ENCODE measurements at regions not wholly inside any gene's neighbourhood (a gene's known extent, or its start where the extent isn't known, plus 50 kb on each side); places are given as distances from the start of the nearest gene placed in this dataset.

- no peak for TF ChIP-seq CTCF (IDR thresholded peaks at IDR 0.05)
- no peak for TF ChIP-seq POLR2AphosphoS5 (IDR thresholded peaks at IDR 0.05)
- no peak for TF ChIP-seq POLR2A (IDR thresholded peaks at IDR 0.05; ENCODE audit: low read depth)
These were observed 145.2 kb downstream of the ADSS2 start for GRCh38 chr1:244306544-244306943.

Measured in esophagus muscularis mucosa (tissue), 3 donors.